H1 (cell line): ENCODE measurements at regions not wholly inside any gene's neighbourhood (a gene's known extent, or its start where the extent isn't known, plus 50 kb on each side); places are given as distances from the start of the nearest gene placed in this dataset.

Experiments
- FOSL1 ChIP-seq: IDR thresholded peaks from 2 replicates; pipeline ENCODE4 v1.6.1; 2011; ENCODE audit warnings: mild to moderate bottlenecking, low read depth, low read length, moderate library complexity; ENCODE audit not compliant: insufficient read depth
- POU5F1 ChIP-seq: IDR thresholded peaks from 2 replicates; pipeline ENCODE4 v1.6.1; 2011; ENCODE audit warnings: low read depth, mild to moderate bottlenecking, low read length, moderate library complexity
- RAD21 ChIP-seq, 2 experiments: IDR thresholded peaks in 1 of 2; conservative IDR thresholded peaks in 1 of 2; 2 replicates each; pipeline ENCODE4 v1.6.1; 2011; ENCODE audit warnings: low read depth in 2 of 2, low read length in 2 of 2, improper control_type of control experiment in 1 of 2, inconsistent platforms in 1 of 2, mild to moderate bottlenecking in 1 of 2, moderate library complexity in 1 of 2
- RFX5 ChIP-seq: IDR thresholded peaks from 2 replicates; pipeline ENCODE4 v1.6.1; 2011; ENCODE audit warnings: low read depth, low read length, improper control_type of control experiment, borderline replicate concordance
- RXRA ChIP-seq: IDR thresholded peaks from 2 replicates; pipeline ENCODE4 v1.6.1; 2011; ENCODE audit warnings: low read depth, mild to moderate bottlenecking, low read length, moderate library complexity; ENCODE audit not compliant: insufficient read depth
- SUZ12 ChIP-seq: fragments of 200-600 bp; sonication (generic); IDR thresholded peaks from 2 replicates; pipeline ENCODE4 v1.6.1; 2012; ENCODE audit warnings: mild to moderate bottlenecking, inconsistent platforms, low read length, moderate library complexity, mixed read lengths
- TF ChIP-seq, protein P1 (sequence below): IDR thresholded peaks from 2 replicates; pipeline ENCODE4 v1.6.1; 2012; ENCODE audit warnings: inconsistent platforms

- TF ChIP-seq RAD21 (IDR thresholded peaks at IDR 0.05 in 1 of 2, conservative IDR thresholded peaks at IDR 0.05 in 1 of 2; ENCODE audit: low read depth in 2 of 2, low read length in 2 of 2) (peak; percentile 74 to 84), RXRA (0 out of 2 replicates have a peak, but pooled peaks have one; percentile 35), POU5F1 (0 out of 2 replicates have a peak, but pooled peaks have one; percentile 5), FOSL1 (no peak), RFX5 (0 out of 2 replicates have a peak, but pooled peaks have one; percentile 16), SUZ12 (no peak)
- TF ChIP-seq, protein P1, sequence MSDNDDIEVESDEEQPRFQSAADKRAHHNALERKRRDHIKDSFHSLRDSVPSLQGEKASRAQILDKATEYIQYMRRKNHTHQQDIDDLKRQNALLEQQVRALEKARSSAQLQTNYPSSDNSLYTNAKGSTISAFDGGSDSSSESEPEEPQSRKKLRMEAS = peak; percentile 23; the same call in 1 of the 2 replicates
Observed at GRCh38 chr1:238252033-238252802, 361.5 kb upstream of the ZP4 start (continued).
